HG03045 (cell line): ENCODE measurements at regions not wholly inside any gene's neighbourhood (a gene's known extent, or its start where the extent isn't known, plus 50 kb on each side); places are given as distances from the start of the nearest gene placed in this dataset.
"Not testable (repeated sequence)": the region's sequence is repeated elsewhere in the genome, so short reads cannot be mapped to it uniquely, and the experiment has no call there.

ENCODE experiments used
- ATAC-seq: cut with Tn5 transposase; IDR thresholded peaks from one replicate; pipeline ENCODE4 v1.9.1; 2021; ENCODE audit warnings: mild to moderate bottlenecking, moderate library complexity; ENCODE audit not compliant: unreplicated experiment

DNA sequence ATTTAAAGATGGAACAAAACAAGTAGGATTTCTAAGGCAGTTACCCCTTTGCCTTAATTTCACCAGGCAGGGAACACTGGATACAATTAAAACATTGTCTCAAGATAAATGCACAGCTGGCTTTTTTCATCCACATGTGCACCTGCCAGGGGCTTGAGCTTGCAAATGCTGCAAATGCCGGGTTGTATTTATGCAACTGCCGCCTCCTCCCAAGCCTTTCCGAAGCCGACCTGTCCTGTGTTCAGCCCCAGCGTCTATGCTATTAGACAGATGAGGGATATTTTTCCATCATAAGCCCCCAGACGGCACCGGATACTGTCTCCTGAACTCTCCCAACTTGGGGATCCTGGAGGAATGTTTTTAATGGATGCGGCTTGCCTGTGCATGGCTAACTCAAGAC lies 251.6 kb downstream of the CRLF2 start:
- no peak for ATAC-seq

DNA sequence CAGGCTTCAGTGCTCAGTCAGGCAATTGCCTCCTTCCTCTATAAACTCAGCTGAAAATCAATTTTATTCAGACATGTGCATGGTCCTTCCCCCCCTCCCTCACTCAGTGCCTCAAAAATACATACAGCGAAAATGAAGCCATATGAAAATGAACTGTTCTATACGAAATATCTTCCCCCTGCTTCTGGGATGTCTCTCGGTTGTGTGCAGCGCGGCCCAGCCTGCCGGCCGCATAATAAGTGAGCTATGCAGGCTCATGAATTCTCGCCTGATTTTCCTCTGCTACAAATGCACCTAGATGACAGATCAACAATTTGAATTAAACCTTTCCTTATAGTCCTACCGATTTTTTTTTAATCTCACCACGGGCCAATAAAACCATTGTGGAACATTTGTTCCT lies 252.9 kb downstream of the CRLF2 start:
- no peak for ATAC-seq

DNA sequence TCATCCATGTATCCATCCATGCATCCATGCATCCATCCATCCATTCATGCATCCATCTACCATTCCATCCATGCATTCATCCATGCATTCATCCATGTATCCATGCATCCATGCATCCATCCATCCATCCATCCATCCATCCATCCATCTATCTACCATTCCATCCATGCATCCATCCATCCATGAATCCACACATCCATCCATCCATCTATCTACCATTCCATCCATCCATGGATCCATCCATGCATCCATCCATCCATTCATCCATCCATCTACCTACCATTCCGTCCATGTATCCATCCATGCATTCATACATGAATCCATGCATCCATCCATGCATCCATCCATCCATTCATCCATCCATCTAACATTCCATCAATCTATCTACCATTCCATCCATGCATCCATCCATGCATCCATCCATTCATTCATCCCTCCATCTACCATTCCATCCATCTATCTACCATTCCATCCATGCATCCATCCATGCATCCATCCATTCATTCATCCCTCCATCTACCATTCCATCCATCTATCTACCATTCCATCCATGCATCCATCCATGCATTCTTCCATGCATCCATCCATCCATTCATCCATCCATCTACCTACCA lies 257.2 kb downstream of the CRLF2 start:
- ATAC-seq: not testable (repeated sequence)

DNA sequence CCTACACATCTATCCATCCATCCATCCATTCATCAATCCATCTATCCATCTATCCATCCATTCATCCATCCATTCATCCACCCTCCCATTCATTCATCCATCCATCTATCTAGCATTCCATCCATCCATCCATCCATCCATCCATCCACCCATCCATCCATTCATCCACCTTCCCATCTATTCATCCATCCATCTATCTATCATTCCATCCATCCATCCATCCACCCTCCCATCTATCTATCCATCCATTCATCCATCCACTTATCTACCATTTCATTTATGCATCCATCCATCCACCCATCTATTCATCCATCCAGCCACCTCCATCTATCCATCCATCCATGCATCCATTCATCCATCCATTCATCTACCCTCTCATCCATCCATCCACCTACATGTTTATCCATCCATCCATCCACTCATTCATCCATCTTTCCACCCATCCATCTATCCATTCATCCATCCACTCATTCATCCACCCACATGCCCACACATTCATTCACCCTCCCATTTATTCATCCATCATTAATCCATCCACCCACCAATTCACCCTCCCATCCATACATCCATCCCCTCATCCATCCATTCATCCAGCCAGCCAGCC lies 258.5 kb downstream of the CRLF2 start:
- ATAC-seq: no peak

DNA sequence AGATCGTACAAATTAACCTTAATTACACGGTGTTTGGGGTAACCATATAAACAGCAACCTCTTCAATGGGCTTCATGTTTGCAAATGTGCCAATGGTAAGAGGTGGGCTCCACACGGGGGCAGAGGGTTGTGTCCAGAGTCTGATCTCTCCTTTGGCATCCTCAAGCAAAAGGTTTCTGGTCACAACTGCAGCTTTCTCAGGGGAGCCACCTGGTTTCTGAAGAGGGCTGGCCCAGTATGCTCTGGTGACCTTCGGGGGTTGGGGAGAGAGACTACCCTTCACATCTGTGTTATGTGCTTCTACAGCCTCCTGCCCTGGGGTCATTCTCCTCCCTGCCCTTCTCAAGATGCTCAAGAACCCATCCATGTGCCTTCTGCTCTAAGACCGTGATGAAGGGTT lies 259.6 kb downstream of the CRLF2 start:
- ATAC-seq: no peak

DNA sequence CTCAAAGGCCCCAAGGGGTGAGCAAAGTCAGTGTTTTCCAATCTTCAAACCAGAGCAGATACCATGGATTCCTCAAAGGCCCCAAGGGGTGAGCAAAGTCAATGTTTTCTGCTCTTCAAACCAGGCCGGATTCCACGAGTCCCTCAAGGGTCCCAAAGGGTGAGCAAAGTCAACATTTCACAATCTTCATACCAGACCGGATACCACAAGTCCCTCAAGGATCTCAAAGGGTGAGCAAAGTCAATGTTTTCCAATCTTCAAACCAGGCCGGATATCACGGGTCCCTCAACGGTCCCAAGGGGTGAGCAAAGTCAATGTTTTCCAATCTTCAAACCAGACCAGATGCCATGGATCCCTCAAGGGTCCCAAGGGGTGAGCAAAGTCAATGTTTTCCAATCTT lies 265.2 kb downstream of the CRLF2 start:
- not testable (repeated sequence) for ATAC-seq

DNA sequence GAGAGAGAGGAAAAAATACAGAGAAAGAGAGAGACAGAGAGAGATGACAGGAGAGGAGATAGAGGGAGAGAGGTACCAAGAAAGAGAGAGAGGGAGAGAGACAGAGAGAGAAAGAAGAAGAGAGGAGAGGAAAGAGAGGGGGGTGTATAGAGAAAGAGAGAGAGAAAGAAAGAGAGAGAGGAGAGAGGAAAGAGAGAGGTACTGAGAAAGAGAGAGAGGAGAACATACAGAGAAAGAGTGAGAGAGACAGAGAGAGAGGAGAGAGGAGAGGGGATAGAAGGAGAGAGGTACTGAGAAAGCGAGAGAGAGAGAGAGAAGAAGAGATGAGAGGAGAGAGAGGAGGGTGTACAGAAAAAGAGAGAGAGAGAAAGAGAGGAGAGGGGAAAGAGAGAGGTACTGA lies 269.4 kb downstream of the CRLF2 start:
- no peak for ATAC-seq

DNA sequence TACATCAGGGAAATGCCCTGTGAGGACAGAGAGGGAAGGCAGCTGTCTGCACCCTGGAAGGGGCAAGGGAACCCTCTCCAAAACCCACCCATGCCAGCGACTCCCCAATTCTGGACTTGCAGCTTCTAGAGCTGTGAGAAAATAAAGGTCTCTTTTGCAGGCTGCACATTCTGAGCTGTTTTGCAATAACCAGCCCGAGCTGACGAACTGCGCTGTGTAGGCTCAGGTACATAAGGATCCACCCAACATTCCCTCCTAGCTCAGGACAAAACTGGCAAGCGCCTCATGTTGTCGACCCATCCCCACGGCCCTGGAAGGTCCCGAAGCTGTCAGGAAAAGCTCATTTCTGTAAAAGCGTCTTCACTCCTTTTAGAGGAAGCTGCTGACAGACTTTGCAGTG lies 271.8 kb downstream of the CRLF2 start:
- no peak for ATAC-seq

DNA sequence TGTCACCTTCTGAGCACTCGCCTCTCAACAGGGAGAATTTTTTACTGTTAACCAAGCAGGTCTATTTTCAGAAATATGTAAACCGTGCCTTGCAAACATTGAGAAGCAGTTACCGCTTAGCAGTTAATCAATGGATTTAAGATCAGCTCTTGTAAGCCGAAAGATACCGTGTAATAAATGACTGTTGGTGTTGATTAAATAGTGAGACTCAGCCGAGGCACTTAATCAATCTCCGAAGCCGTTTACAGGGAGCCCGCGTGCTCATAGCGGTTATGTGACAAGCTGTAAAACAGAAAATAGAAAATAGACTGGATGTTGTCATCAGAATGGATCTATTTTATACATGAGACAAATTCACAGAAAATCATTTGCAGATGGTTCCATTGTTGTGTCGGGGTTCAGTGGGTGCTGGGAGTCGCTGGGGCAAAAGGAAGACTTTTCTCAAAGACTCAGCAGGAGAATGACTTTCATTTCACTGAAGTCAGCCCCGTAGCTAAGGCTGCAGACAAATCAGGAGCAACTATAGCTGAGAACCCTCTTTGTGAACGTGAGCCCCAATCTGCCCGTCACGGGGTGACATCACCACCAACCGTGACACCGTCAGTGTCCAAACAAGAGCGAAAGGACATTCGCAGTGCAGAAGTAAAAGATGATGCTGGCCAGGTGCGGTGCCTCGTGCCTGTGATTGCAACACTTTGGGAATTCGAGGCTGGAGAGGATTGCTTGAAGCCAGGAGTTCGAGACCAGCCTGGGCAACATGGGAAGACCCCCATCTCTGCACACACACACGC lies 275.3 kb downstream of the CRLF2 start:
- ATAC-seq: no peak

DNA sequence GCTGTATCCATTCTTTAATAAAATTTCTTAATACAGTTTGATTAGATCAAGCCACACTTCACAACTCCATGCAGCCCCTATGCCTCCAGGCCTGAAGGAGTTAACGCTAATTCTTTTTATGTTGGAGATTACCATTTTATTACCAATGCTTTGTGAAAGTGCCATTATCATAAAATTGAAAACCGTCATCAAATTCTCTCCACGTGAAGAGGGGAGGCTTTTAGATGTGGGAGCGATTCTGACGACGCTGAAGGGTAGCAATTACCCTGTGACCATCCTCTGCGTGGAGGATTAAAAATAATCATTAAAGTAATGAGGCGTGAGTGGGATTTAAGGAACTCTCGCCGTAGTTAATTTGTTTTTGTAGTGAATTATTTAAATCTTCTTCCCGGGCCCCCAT lies 278.8 kb downstream of the CRLF2 start:
- ATAC-seq: no peak

DNA sequence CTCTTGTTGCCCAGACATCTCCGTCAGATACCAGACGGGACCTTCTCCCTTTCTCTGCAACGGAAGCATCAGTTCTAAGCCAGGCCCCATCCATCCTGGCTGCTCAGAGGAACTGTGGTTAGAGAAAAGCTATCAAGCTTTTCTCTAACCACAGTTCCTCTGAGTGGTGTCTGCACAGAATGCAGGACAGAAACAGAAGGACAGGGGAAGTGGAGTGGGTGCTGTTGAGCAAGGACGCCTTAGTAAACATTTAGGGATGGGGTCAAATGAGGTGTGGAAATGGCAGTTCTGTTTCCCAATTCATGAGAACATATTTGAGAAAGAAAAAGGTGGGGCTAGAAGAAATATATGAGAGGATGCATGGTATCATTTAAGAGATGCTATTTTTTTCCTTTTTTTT lies 283.8 kb downstream of the CRLF2 start:
- no peak for ATAC-seq

DNA sequence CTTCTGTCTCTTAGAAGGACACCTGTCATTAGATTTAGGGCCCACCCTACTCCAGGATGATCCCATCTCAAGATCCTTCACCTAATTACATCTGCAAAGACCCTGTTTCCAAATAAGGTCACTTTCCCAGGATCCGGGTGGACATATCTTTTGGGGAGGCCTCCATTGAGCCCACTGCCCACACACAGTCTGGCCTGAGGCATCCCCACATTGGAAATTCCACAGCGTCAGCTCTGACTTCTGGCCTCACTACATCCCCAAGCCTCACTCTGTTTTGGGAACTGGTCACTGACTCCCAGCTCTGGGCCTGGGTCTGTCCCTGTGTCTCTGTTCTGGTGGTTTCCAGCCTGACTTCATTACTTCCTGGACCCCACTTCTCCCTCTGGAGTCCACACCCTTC lies 285.5 kb downstream of the CRLF2 start:
- ATAC-seq: no peak

DNA sequence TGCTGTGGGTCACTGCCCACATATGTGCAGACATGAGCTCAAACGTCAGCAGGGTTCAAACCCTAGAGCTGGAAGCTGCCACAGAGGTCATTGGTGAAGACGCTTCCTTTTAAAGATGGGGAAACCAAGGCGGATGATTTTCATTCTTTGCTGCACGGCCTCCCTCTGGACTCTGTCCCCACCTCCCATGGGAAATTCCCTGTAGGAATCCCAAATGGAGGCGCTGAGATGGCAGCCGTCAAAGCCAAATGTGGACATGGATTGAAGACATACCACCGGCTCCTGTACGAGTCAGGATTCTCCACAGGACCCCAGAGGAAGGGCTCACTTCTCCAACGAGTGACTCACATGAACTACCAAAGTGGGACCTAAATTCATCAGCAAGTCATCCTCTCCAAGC lies 286.4 kb downstream of the CRLF2 start:
- ATAC-seq: no peak

DNA sequence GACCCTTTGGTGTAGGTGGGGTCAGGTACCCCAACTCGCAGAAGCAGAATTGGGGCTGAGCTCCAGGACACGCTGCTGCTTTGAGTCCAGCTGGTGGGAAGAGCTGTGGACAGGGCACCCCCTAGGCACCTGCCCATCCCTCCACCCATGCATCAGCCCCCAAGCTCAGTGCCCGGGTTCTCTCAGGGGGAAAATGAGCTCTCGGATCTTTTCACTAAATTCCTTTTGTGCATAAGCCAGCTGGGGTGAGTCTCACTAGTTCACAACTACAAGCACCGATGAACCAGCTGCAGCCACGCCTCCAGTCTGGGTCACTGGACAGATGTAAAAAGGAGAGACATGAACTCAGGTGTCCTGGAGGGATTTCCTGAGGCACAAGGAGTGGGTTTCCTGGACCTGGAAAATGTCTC lies 286.8 kb downstream of the CRLF2 start:
- no peak for ATAC-seq

DNA sequence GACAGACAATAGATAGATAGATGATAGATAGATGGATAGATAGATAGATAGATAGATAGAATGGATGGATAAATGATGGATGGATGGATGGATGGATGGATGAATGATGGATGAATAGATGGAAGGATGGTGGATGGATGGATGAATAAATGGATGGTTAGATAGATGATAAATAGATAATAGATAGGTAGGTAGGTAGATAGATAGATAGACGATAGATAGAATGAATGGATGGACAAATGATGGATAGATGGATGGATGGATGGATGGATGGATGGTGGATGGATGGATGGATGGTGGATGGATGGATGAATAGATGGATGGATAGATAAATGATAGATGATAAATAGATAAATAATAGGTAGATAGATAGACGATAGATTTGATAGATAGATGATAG lies 287.4 kb downstream of the CRLF2 start:
- ATAC-seq: no peak

DNA sequence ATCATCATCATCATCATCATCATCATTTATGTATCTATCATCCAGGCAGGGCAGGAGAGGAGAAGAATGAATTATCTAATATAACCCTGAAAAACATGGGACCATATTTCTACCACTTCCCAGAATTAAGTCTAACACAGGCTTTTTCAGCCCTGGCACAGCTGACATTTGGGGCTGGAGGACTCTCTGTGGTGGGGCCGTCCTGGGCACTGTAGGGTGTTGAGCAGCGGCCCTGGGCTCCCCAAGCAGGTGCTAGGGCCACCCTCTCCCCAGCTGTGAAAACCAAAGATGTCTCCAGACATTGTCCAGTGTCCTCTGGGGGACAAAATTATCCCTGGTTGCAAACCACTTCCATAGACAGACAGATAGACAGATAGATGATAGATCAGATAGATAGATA lies 288.4 kb downstream of the CRLF2 start:
- no peak for ATAC-seq

DNA sequence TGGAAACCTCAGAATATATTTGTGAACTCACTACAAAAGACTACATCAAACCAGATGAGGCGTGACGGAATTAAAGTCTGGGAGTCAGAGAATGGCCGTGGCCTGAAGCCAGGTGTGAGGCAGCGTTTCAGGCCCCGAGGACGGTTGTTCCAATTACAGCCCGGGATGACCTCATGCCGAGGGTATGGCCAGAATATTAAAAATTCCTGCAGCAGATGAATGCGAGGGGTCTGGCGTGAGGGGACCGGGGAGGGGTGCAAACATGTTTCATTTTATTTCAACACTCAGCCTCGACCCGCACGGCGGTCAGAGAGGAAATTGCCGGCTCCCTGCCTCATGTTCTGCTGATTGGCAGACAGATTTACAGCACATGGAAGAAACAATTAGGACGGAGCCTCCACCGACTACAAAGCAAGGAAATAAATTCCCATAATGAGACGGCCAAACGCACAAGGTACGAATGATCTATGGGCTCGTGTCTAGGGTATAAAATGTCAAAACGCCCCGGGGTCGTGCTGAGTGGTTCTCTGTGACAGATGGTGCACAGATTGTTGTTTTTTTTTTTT lies 289.7 kb downstream of the SHOX start:
- ATAC-seq: no peak

DNA sequence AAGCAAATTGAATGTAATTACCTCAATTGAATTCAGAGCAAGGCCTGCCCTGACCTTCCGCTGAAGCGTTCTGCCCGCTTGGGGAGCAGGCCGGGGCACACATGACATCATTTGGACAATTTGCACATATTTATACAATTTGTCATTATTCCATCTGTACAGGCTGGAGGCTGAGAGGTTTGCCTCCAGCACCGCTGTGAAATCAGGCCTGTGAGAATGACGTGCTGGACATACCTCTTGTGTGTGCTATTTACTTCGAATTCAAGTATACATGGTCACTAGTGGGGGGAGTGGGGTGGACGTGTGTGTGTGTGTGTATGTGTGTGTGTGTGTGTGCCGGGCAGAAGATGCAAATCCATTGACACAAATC lies 285.6 kb downstream of the SHOX start:
- ATAC-seq: no peak

DNA sequence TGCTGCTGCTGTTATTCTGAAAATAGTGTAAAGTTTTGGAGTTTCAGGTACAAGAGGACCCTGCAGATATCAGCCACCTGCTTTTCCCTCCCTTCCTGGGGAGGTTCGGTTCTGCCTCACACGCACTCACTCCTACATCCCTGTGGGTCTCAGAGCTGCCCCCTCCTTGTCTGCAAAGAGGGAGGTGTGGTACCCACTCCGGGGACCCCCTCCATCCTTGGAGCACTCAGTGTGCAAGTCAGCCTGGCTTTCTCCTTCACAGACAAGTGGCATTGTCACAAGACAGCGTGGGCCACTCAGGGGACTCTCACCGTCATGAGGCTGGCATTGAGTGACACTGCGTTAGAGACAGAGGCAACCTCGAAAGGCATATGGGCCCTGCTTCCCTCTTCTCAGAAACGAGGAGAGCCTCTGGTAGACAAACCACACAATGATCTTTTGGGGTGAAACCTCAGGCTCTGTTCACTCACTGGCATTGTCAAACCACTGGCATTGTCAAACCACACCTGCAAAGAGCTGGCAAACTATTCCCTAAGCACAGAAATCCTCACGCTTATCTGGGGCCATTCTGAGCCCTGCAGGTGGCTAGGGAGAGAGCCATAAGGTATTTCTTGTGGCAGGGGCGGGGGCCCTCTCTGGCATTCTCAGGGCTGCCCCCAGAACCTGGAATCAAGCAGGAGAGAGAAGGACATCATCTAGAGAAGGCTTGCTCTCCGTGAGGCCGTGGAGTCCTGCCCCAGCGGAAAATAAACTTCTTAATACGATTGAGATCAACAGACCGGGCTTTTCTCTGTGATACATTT lies 285.0 kb downstream of the SHOX start:
- ATAC-seq: no peak

DNA sequence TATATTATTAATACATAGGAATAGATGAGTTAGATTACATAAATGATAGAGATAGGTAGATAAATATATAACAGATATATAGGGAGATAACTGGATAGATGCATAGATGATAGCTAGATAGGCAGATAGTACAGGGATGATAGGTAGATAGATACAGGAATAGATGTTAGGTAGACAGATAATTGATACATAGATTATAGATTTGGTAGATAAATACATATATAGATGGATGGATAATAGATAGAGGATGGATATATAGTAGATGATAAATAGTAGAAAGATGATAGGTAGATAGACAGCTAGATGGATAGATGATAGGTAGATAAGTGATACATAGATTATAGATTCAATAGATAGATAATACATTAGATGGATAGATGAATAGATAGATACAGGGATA lies 283.6 kb downstream of the SHOX start:
- no peak for ATAC-seq

DNA sequence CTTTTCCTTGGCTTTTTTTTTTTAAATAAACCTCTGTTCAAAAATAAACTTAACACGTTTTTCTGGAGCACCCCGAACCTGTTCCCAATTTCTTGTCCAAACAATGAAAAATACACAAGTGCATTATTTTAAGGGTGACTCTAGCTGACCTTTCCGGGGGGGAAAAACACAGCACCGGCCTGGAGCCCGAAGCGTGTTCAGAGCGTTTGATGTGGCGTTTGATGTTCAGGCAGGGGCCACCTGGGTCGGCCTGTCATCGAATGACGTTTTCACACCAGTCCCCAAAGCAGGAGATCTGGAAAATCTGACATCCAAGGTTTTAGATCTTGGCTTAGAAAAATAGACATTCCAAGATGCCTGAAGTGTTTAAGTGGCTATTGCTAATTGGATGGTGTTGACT lies 282.1 kb downstream of the SHOX start:
- no peak for ATAC-seq
